GM21447 (cell line): ENCODE measurements at regions not wholly inside any gene's neighbourhood (a gene's known extent, or its start where the extent isn't known, plus 50 kb on each side); places are given as distances from the start of the nearest gene placed in this dataset.
"Not testable (repeated sequence)": the region's sequence is repeated elsewhere in the genome, so short reads cannot be mapped to it uniquely, and the experiment has no call there.

ENCODE experiments used
- ATAC-seq: cut with Tn5 transposase; IDR thresholded peaks from one replicate; pipeline ENCODE4 v1.9.1; 2021; ENCODE audit not compliant: unreplicated experiment

GRCh38 chr6:6995328-6995727, 112.4 kb upstream of the RREB1 start:
- ATAC-seq = no peak

DNA sequence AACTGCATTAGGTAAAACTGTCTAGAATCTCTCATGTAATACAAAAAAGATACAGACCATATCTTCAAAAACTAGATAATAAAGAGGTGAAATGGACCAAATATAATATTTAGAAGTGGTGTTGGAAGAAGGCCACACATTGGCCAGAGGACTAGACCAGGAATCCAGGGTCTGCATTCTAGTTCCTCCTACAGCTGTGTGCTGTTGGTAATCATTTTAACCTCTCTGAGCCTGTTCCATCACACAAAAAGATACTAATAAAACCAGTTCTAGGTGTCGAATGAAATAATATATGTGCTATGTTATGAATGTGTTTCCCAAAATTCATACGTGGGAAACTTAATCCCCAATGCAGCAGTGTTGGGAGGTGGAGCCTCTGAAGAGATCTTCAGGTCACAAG, 111.6 kb upstream of the RREB1 start:
- no peak for ATAC-seq

- ATAC-seq = no peak
Measured at GRCh38 chr6:6997263-6998193, 110.2 kb upstream of the RREB1 start.

GRCh38 chr6:6998194-6998569, 109.6 kb upstream of the RREB1 start:
- no peak for ATAC-seq

DNA sequence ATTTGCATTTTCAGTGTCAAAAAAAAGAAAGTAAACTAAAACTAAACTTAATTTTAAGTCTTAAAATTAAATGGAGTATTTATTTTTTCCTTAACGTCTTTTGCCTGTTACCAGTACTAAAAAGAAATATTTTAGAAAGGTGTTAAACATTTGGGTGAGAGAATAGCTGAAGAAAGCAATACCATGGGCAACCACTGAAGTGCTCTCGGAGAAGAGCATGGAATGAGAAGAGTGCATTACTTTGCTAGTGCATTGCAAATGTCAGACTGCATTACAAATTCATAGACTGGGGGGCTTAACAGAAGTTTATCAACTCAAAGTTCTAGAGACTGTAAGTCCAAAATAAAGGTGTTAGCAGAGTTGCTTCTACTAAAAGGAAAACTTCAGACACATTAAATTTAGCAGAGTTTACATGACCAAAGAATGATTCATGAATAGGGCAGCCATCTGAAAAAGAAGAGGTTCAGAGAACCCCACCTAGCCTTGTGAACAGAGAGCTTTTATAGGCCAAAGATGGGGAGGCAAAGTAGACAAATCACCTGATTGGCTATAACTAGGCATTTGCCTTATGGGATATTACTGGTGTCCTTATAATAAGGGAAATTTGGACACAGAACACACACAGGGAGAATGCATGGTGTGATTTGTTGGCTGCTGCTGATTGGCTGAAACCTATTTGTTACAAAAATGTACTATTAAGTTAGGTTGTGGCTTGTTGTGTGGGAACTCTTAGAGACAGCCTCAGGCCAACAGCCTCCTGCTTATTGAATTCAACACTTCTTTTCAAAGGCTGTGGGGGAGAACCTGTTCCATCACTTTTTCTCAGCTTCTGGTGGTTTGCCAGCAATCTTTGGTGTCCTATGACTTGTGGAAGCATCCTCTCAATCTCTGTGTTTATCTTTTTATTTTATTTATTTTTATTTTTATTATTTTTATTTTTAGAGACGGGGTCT, 106.7 kb upstream of the RREB1 start:
- ATAC-seq = no peak

- ATAC-seq = no peak
Measured at GRCh38 chr6:7003041-7003440, 104.7 kb upstream of the RREB1 start.

- no peak for ATAC-seq
Measured at GRCh38 chr6:7004581-7005297, 103.0 kb upstream of the RREB1 start.

- no peak for ATAC-seq
Measured at GRCh38 chr6:7006515-7007191, 101.1 kb upstream of the RREB1 start.

DNA sequence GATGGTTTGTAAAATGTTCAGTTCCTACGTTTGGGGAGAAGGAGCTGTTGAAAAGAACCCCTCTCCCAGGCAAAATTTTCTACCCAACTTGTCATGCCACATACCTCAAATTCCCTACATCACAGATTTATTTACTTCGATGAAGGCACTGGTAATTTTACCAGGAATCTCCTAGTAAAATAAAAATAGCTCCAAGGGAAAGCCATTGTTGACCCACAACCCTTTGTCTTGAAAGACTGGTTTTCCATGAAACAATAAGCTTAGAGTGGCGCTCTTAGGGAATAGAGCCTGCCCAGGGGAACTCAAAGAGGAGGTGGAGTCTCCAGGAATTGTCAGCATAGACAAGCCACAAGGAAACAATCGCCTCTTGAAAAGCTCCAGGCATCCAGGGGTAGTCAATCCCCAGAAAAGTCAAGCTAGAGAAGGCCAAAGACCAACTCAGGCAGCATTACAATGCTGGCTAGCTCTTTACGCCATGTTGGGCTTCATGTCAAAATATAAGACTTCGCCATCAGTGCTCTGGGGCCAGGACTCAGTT, 99.2 kb upstream of the RREB1 start:
- ATAC-seq = no peak

GRCh38 chr6:7016226-7016625, 91.5 kb upstream of the RREB1 start:
- no peak for ATAC-seq

GRCh38 chr6:7021301-7021700, 86.5 kb upstream of the RREB1 start:
- no peak for ATAC-seq

GRCh38 chr6:7025861-7026260, 81.9 kb upstream of the RREB1 start:
- ATAC-seq = no peak

- not testable (repeated sequence) for ATAC-seq
Measured at GRCh38 chr6:7028963-7029362, 78.8 kb upstream of the RREB1 start.

- not testable (repeated sequence) for ATAC-seq
Measured at GRCh38 chr6:7030968-7031367, 76.8 kb upstream of the RREB1 start.

GRCh38 chr6:7033202-7033601, 74.6 kb upstream of the RREB1 start:
- ATAC-seq = no peak

DNA sequence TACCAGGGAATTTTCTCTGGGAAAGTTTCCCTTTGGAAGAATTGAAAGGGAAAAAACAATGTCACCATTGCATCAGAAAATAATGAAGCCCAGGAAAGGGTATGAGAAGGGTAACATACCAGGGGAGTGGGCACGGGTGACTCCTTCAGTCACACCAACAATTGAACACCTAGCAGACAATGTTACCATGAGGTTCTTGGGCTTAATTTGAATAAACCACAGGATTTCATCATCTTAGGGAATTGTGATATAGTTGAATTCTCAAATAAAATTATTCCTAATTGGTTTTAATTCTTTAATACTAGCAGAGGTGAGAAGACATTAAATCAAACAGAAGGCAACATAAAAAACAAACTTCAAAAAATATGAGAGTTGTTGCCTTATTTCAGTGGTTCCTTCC, 73.7 kb upstream of the RREB1 start:
- no peak for ATAC-seq

- no peak for ATAC-seq
Measured at GRCh38 chr6:7035837-7036249, 71.9 kb upstream of the RREB1 start.

- ATAC-seq = no peak
Measured at GRCh38 chr6:7041511-7042026, 66.2 kb upstream of the RREB1 start.

- no peak for ATAC-seq
Measured at GRCh38 chr6:7042056-7042653, 65.6 kb upstream of the RREB1 start.
